Aorta (tissue), 5 donors: ENCODE measurements at regions not wholly inside any gene's neighbourhood (a gene's known extent, or its start where the extent isn't known, plus 50 kb on each side); places are given as distances from the start of the nearest gene placed in this dataset.

Experiments
- ATAC-seq: fragments of 200-7000 bp; cut with Tn5 transposase; one replicate; pipeline ENCODE4 v1.9.1; 2022; ENCODE audit warnings: moderate library complexity; ENCODE audit not compliant: low FRiP score
- DNase-seq, 2 donors: peaks; one replicate each; pipeline ENCODE4 v3.0.0-alpha.2; 2020
- H3K27ac ChIP-seq, 2 donors: one replicate each; pipeline ENCODE4 v1.5.1; 2013; ENCODE audit warnings: low read length in 2 of 2, mild to moderate bottlenecking in 2 of 2, moderate library complexity in 2 of 2, control low read depth in 1 of 2, inconsistent platforms in 1 of 2, low read depth in 1 of 2
- H3K27me3 ChIP-seq, 2 donors: one replicate each; pipeline ENCODE4 v1.6.1; 2013; ENCODE audit warnings: control low read depth in 1 of 2, low read length in 1 of 2, mild to moderate bottlenecking in 1 of 2, moderate library complexity in 1 of 2; ENCODE audit not compliant: insufficient read depth in 2 of 2, control insufficient read depth in 1 of 2
- H3K36me3 ChIP-seq, 2 donors: one replicate each; pipeline ENCODE4 v1.6.1; 2013; ENCODE audit warnings: control low read depth in 1 of 2, low read length in 1 of 2, mild to moderate bottlenecking in 1 of 2; ENCODE audit not compliant: insufficient read depth in 2 of 2, control insufficient read depth in 1 of 2
- H3K4me1 ChIP-seq, 2 donors: one replicate each; pipeline ENCODE4 v1.6.1; 2013; ENCODE audit warnings: low read length in 2 of 2, control low read depth in 1 of 2, mild to moderate bottlenecking in 1 of 2, moderate library complexity in 1 of 2; ENCODE audit not compliant: insufficient read depth in 2 of 2, control insufficient read depth in 1 of 2
- H3K4me3 ChIP-seq, 2 donors: one replicate each; pipeline ENCODE4 v1.5.1; 2013; ENCODE audit warnings: low read length in 2 of 2, control low read depth in 1 of 2, mild to moderate bottlenecking in 1 of 2
- H3K9me3 ChIP-seq: one replicate; pipeline ENCODE4 v1.6.1; 2013; ENCODE audit warnings: mild to moderate bottlenecking, low read length; ENCODE audit not compliant: control insufficient read depth
- WGBS, 2 donors: extraction: QIAGEN DNeasy Blood & Tissue Kit; methylation state at CpG; one replicate each; pipeline ENCODE4 v1.1.7; 2013; 5-methylcytosine and 5-hydroxymethylcytosine counted together
- intact Hi-C, 2 donors: fragments of 100-400 bp; cut with DNase I; formaldehyde crosslinking; loops; one replicate each; pipeline versions ENCODE4 v1.14.2 to v1.15.0; 2022
- donor health status: healthy with polysubstance abuse.
- donor health status: Bipolar disorder and iron deficiency.
- donor health status: DM: no; HTN: no; CAD: no.
- donor health status: DM: no; HTN: no; CAD: no.
- donor health status: DM: yes; HTN: yes; CAD: no.

GRCh38 chr1:218624052-218624451 lies 278.9 kb downstream of the TGFB2 start:
- H3K4me1 ChIP-seq = no peaks in the 10 kb centered on the region
- DNase-seq = no peak
- H3K4me3 ChIP-seq = no peak overlapping the region
- no peaks in the 10 kb centered on the region for H3K27me3 ChIP-seq
- no peaks in the 10 kb centered on the region for H3K9me3 ChIP-seq
- no peaks in the 10 kb centered on the region for H3K36me3 ChIP-seq
- intact Hi-C loops = loop anchor here in 1 of 2 donors (5.0 kb wide), 1 partner anchor 38 kb away; no protein-coding TSS in a partner anchor
- WGBS, 2 donors = 81 to 85% methylated on average over 2 of the region's 2 CpGs
- H3K27ac ChIP-seq = no peak overlapping the region
- ATAC-seq = no peak

- H3K27me3 ChIP-seq = no peaks in the 10 kb centered on the region
- 8 to 18% methylated on average over 2 of the region's 2 CpGs for whole genome bisulfite sequencing, 2 donors
- H3K4me1 ChIP-seq = no peaks in the 10 kb centered on the region
- H3K36me3 ChIP-seq = no peaks in the 10 kb centered on the region
- no peak for DNase-seq
- H3K27ac ChIP-seq = no peak overlapping the region
- no peak overlapping the region for H3K4me3 ChIP-seq
- no peaks in the 10 kb centered on the region for H3K9me3 ChIP-seq
- intact Hi-C loops = no loop called here
- ATAC-seq = no peak
Measured at GRCh38 chr1:218625393-218625792, 280.3 kb downstream of the TGFB2 start.

GRCh38 chr1:218633238-218633988 lies 288.3 kb downstream of the TGFB2 start:
- Histone ChIP-seq H3K4me1 (no peaks in the 10 kb centered on the region), H3K27me3 (no peaks in the 10 kb centered on the region), H3K9me3 (no peaks in the 10 kb centered on the region), H3K27ac (no peak overlapping the region), H3K36me3 (no peaks in the 10 kb centered on the region), H3K4me3 (no peak overlapping the region)
- no peak for ATAC-seq
- DNase-seq = no peak
- 90 to 95% methylated on average over 9 of the region's 9 CpGs for WGBS, 2 donors
- intact Hi-C loops = no loop called here

GRCh38 chr1:218634212-218634611 lies 289.1 kb downstream of the TGFB2 start:
- Histone ChIP-seq H3K4me3 (no peak overlapping the region), H3K27me3 (no peaks in the 10 kb centered on the region), H3K36me3 (no peaks in the 10 kb centered on the region), H3K9me3 (no peaks in the 10 kb centered on the region), H3K27ac (no peak overlapping the region), H3K4me1 (no peaks in the 10 kb centered on the region)
- intact Hi-C loops = no loop called here
- ATAC-seq (no peak), DNase-seq (no peak)
- 90 to 93% methylated on average over 4 of the region's 4 CpGs for WGBS, 2 donors

- intact Hi-C loops = no loop called here
- Histone ChIP-seq H3K9me3 (no peaks in the 10 kb centered on the region), H3K27me3 (no peaks in the 10 kb centered on the region), H3K27ac (no peak overlapping the region), H3K36me3 (no peaks in the 10 kb centered on the region), H3K4me1 (no peaks in the 10 kb centered on the region), H3K4me3 (no peak overlapping the region)
- WGBS, 2 donors = 27 to 36% methylated on average over 1 of the region's 1 CpG
- no peak for ATAC-seq
- no peak for DNase-seq
Measured at GRCh38 chr1:218636548-218636947, 291.4 kb downstream of the TGFB2 start.

- H3K36me3 ChIP-seq = no peaks in the 10 kb centered on the region
- no peak overlapping the region for H3K4me3 ChIP-seq
- DNase-seq (no peak), ATAC-seq (no peak)
- no peaks in the 10 kb centered on the region for H3K27me3 ChIP-seq
- H3K9me3 ChIP-seq = no peaks in the 10 kb centered on the region
- no peaks in the 10 kb centered on the region for H3K4me1 ChIP-seq
- H3K27ac ChIP-seq = no peak overlapping the region
- intact Hi-C loops = no loop called here
- 94 to 96% methylated on average over 3 of the region's 3 CpGs for WGBS, 2 donors
Measured at GRCh38 chr1:218640173-218640572, 295.0 kb downstream of the TGFB2 start.

GRCh38 chr1:218642033-218642948 lies 297.2 kb downstream of the TGFB2 start:
- Histone ChIP-seq H3K4me3 (no peak overlapping the region), H3K9me3 (no peaks in the 10 kb centered on the region), H3K27me3 (no peaks in the 10 kb centered on the region), H3K36me3 (no peaks in the 10 kb centered on the region), H3K4me1 (no peaks in the 10 kb centered on the region), H3K27ac (no peak overlapping the region)
- 70% methylated on average over 5 of the region's 5 CpGs for WGBS, 2 donors
- intact Hi-C loops = no loop called here
- DNase-seq (no peak), ATAC-seq (no peak)

- H3K9me3 ChIP-seq = no peaks in the 10 kb centered on the region
- no peak for ATAC-seq
- H3K4me1 ChIP-seq = no peaks in the 10 kb centered on the region
- no peak overlapping the region for H3K27ac ChIP-seq
- no peaks in the 10 kb centered on the region for H3K27me3 ChIP-seq
- no peaks in the 10 kb centered on the region for H3K36me3 ChIP-seq
- DNase-seq = no peak
- intact Hi-C loops = no loop called here
- H3K4me3 ChIP-seq = no peak overlapping the region
- WGBS, 2 donors = 98 to 99% methylated on average over 4 of the region's 4 CpGs
Measured at GRCh38 chr1:218643281-218643680, 298.1 kb downstream of the TGFB2 start.

GRCh38 chr1:218643926-218644325 lies 298.8 kb downstream of the TGFB2 start:
- intact Hi-C loops = no loop called here
- WGBS, 2 donors = 90 to 98% methylated on average over 2 of the region's 2 CpGs
- Histone ChIP-seq H3K4me3 (no peak overlapping the region), H3K36me3 (no peaks in the 10 kb centered on the region), H3K4me1 (no peaks in the 10 kb centered on the region), H3K27me3 (no peaks in the 10 kb centered on the region), H3K27ac (no peak overlapping the region), H3K9me3 (no peaks in the 10 kb centered on the region)
- ATAC-seq (no peak), DNase-seq (no peak)
